Stimulated activated naive B cell treated with anti-CD40 and anti-IgM and Interleukin-4, amounts not matched to agents 10 μg/mL and 1 μg/mL and 100 μg/mL, for 72 hours (primary cell): ENCODE measurements at regions not wholly inside any gene's neighbourhood (a gene's known extent, or its start where the extent isn't known, plus 50 kb on each side); places are given as distances from the start of the nearest gene placed in this dataset.
A peak's percentile ranks its signal among the peaks of the same experiment; 100 is the strongest.

Source experiments
- ATAC-seq, 2 donors: fragments of 150-1000 bp; cut with Tn5 transposase; replicated peaks; 2 replicates each; pipeline ENCODE4 v1.10.0; 2021; ENCODE audit warnings: moderate library complexity in 1 of 2
- DNase-seq: peaks from one replicate; pipeline ENCODE4 v3.0.0; 2021
- H3K27ac Mint-ChIP-seq: one replicate; pipeline ENCODE4 v1.8.0; 2022; ENCODE audit warnings: mild to moderate bottlenecking, mixed read lengths
- H3K27me3 Mint-ChIP-seq, 2 donors: one replicate each; pipeline ENCODE4 v1.8.0; 2022; ENCODE audit warnings: mixed read lengths in 2 of 2
- H3K36me3 Mint-ChIP-seq, 2 donors: one replicate each; pipeline ENCODE4 v1.8.0; 2022; ENCODE audit warnings: mixed read lengths in 2 of 2, mild to moderate bottlenecking in 1 of 2
- H3K4me1 Mint-ChIP-seq, 2 donors: one replicate each; pipeline ENCODE4 v1.8.0; 2022; ENCODE audit warnings: mixed read lengths in 2 of 2, mild to moderate bottlenecking in 1 of 2
- H3K4me3 Mint-ChIP-seq, 2 donors: one replicate each; pipeline ENCODE4 v1.8.0; 2022; ENCODE audit warnings: mild to moderate bottlenecking in 2 of 2, mixed read lengths in 2 of 2, moderate library complexity in 1 of 2
- H3K9me3 Mint-ChIP-seq, 2 donors: one replicate each; pipeline ENCODE4 v1.8.0; 2022; ENCODE audit warnings: mixed read lengths in 2 of 2, mild to moderate bottlenecking in 1 of 2

GRCh38 chr2:215812966-215813365 lies 200.4 kb downstream of the MREG start:
- H3K4me3 Mint-ChIP-seq: no peak overlapping the region
- no peak for DNase-seq

GRCh38 chr2:215811409-215812345 lies 201.7 kb downstream of the MREG start:
- no peaks in the 10 kb centered on the region for H3K36me3 Mint-ChIP-seq
- H3K4me3 Mint-ChIP-seq: peak overlapping the region; percentile 32 to 46
- peaks cover 17 to 34% of the 10 kb centered on the region in 2 donors for H3K4me1 Mint-ChIP-seq
- H3K27me3 Mint-ChIP-seq: no peaks in the 10 kb centered on the region
- H3K9me3 Mint-ChIP-seq: no peaks in the 10 kb centered on the region
- ATAC-seq (peak; percentile 96), DNase-seq (peak; percentile 5)
- peak overlapping the region; percentile 66 for H3K27ac Mint-ChIP-seq

More at GRCh38 chr2:215812966-215813365, 200.4 kb downstream of the MREG start:
- no peak for ATAC-seq
- Mint-ChIP-seq H3K27ac (peak overlapping the region; percentile 39), H3K27me3 (peaks cover 9% of the 10 kb centered on the region in 2 donors), H3K4me1 (peaks cover 17 to 34% of the 10 kb centered on the region in 2 donors), H3K9me3 (no peaks in the 10 kb centered on the region), H3K36me3 (no peaks in the 10 kb centered on the region)

GRCh38 chr2:215811003-215811402 lies 202.3 kb downstream of the MREG start:
- DNase-seq (no peak), ATAC-seq (peak in 1 of 2 donors; percentile 32)
- Mint-ChIP-seq H3K27me3 (no peaks in the 10 kb centered on the region), H3K4me1 (peaks cover 17 to 34% of the 10 kb centered on the region in 2 donors), H3K4me3 (peak overlapping the region; percentile 32 to 46), H3K27ac (peak overlapping the region; percentile 66), H3K36me3 (no peaks in the 10 kb centered on the region), H3K9me3 (no peaks in the 10 kb centered on the region)

- Mint-ChIP-seq H3K4me3 (no peak overlapping the region), H3K4me1 (peaks cover 17 to 34% of the 10 kb centered on the region in 2 donors), H3K36me3 (no peaks in the 10 kb centered on the region), H3K27me3 (no peaks in the 10 kb centered on the region), H3K9me3 (no peaks in the 10 kb centered on the region), H3K27ac (no peak overlapping the region)
- DNase-seq (no peak), ATAC-seq (no peak)
These were observed 204.4 kb downstream of the MREG start for GRCh38 chr2:215808996-215809395.

GRCh38 chr2:215808194-215808593 lies 205.2 kb downstream of the MREG start:
- H3K4me3 Mint-ChIP-seq: no peak overlapping the region
- no peak overlapping the region for H3K27ac Mint-ChIP-seq
- no peaks in the 10 kb centered on the region for H3K36me3 Mint-ChIP-seq
- no peaks in the 10 kb centered on the region for H3K9me3 Mint-ChIP-seq
- peaks cover 17 to 34% of the 10 kb centered on the region in 2 donors for H3K4me1 Mint-ChIP-seq
- DNase-seq: no peak
- H3K27me3 Mint-ChIP-seq: no peaks in the 10 kb centered on the region
- no peak for ATAC-seq

GRCh38 chr2:215805493-215805892 lies 207.9 kb downstream of the MREG start:
- Mint-ChIP-seq H3K9me3 (no peaks in the 10 kb centered on the region), H3K27me3 (no peaks in the 10 kb centered on the region), H3K4me1 (peaks cover 0 to 7% of the 10 kb centered on the region in 2 donors), H3K36me3 (no peaks in the 10 kb centered on the region), H3K27ac (no peak overlapping the region), H3K4me3 (no peak overlapping the region)
- no peak for ATAC-seq
- no peak for DNase-seq

GRCh38 chr2:215803150-215803549 lies 210.2 kb downstream of the MREG start:
- Mint-ChIP-seq H3K4me1 (no peaks in the 10 kb centered on the region), H3K27me3 (no peaks in the 10 kb centered on the region), H3K4me3 (no peak overlapping the region), H3K27ac (no peak overlapping the region), H3K36me3 (no peaks in the 10 kb centered on the region), H3K9me3 (no peaks in the 10 kb centered on the region)
- ATAC-seq (no peak), DNase-seq (no peak)

GRCh38 chr2:215799194-215799593 lies 214.2 kb downstream of the MREG start:
- Mint-ChIP-seq H3K4me1 (peaks cover 0 to 5% of the 10 kb centered on the region in 2 donors), H3K9me3 (no peaks in the 10 kb centered on the region), H3K27me3 (peaks cover 5 to 11% of the 10 kb centered on the region in 2 donors), H3K4me3 (no peak overlapping the region), H3K27ac (no peak overlapping the region), H3K36me3 (no peaks in the 10 kb centered on the region)
- ATAC-seq: no peak
- DNase-seq: no peak

- H3K4me1 Mint-ChIP-seq: peaks cover 9 to 12% of the 10 kb centered on the region in 2 donors
- DNase-seq: no peak
- H3K27ac Mint-ChIP-seq: no peak overlapping the region
- H3K4me3 Mint-ChIP-seq: no peak overlapping the region
- ATAC-seq: no peak
- no peaks in the 10 kb centered on the region for H3K36me3 Mint-ChIP-seq
- peaks cover 5 to 11% of the 10 kb centered on the region in 2 donors for H3K27me3 Mint-ChIP-seq
- H3K9me3 Mint-ChIP-seq: no peaks in the 10 kb centered on the region
These were observed 215.7 kb downstream of the MREG start for GRCh38 chr2:215797676-215798075.

GRCh38 chr2:215796140-215796855 lies 217.1 kb downstream of the MREG start:
- ATAC-seq: peak; percentile 42
- H3K27me3 Mint-ChIP-seq: peaks cover 5 to 11% of the 10 kb centered on the region in 2 donors
- no peak for DNase-seq
- no peak overlapping the region for H3K4me3 Mint-ChIP-seq
- peaks cover 9 to 12% of the 10 kb centered on the region in 2 donors for H3K4me1 Mint-ChIP-seq
- H3K9me3 Mint-ChIP-seq: no peaks in the 10 kb centered on the region
- no peaks in the 10 kb centered on the region for H3K36me3 Mint-ChIP-seq
- H3K27ac Mint-ChIP-seq: no peak overlapping the region

GRCh38 chr2:215794829-215795546 lies 218.4 kb downstream of the MREG start:
- no peak overlapping the region for H3K4me3 Mint-ChIP-seq
- ATAC-seq (no peak), DNase-seq (no peak)
- peaks cover 5 to 11% of the 10 kb centered on the region in 2 donors for H3K27me3 Mint-ChIP-seq
- H3K27ac Mint-ChIP-seq: peak overlapping the region; percentile 9
- H3K9me3 Mint-ChIP-seq: no peaks in the 10 kb centered on the region
- peaks cover 9 to 12% of the 10 kb centered on the region in 2 donors for H3K4me1 Mint-ChIP-seq
- H3K36me3 Mint-ChIP-seq: no peaks in the 10 kb centered on the region

DNA sequence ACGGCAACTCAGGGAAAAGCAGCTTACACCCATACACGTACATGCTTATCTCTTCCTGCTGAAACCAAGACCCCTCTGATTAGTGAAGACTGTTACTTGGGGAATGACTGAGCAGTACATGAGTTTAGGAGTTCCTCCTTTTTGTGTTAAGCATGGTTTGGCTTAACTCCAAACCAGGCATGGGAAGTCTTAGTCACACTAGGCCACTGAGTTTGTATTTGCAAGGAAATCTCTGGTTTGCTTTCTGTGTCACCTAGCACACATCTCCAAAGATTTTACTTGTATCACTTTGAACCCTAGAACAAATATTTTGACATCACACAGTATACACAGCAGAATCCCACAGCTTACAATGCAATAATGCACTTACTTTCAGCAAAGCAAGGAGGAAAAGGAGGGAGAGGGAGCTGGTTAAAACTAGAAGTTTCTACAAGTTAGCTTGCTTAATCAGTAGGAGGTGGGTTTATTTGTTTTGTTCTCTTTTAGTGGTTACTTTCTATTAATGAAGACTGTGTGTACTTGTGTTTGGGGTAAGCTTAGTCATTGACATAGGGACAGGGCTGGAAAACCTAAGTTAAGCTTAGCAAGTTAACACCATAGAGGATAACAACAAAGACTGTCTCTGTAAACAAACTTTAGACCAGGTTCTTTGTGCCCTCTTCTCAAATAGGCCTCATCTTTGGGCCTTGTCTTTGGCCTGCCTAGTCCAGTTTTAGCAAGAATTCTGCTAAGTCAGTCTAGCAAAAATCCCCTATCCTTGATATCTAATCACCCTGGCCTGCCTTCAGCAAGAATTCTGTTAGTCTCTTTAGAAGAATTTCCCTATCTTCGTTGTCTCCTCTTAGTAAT lies 219.4 kb downstream of the MREG start:
- DNase-seq: peak; percentile 13
- Mint-ChIP-seq H3K4me3 (no peak overlapping the region), H3K4me1 (peaks cover 9 to 12% of the 10 kb centered on the region in 2 donors), H3K36me3 (no peaks in the 10 kb centered on the region), H3K27ac (no peak overlapping the region), H3K9me3 (no peaks in the 10 kb centered on the region), H3K27me3 (peaks cover 5 to 11% of the 10 kb centered on the region in 2 donors)
- peak; percentile 68 to 90 for ATAC-seq

GRCh38 chr2:215791481-215791937 lies 221.8 kb downstream of the MREG start:
- no peak for DNase-seq
- ATAC-seq: no peak
- no peak overlapping the region for H3K4me3 Mint-ChIP-seq
- no peaks in the 10 kb centered on the region for H3K36me3 Mint-ChIP-seq
- H3K27me3 Mint-ChIP-seq: peaks cover 5 to 11% of the 10 kb centered on the region in 2 donors
- peaks cover 9 to 12% of the 10 kb centered on the region in 2 donors for H3K4me1 Mint-ChIP-seq
- no peak overlapping the region for H3K27ac Mint-ChIP-seq
- H3K9me3 Mint-ChIP-seq: no peaks in the 10 kb centered on the region
